HepG2 (cell line): ENCODE measurements at regions not wholly inside any gene's neighbourhood (a gene's known extent, or its start where the extent isn't known, plus 50 kb on each side); places are given as distances from the start of the nearest gene placed in this dataset.

Experiments
- CTCF ChIP-seq: sonication (generic); formaldehyde crosslinking; IDR thresholded peaks from 2 replicates; pipeline ENCODE4 v1.5.0; 2020; ENCODE audit warnings: mild to moderate bottlenecking, missing genetic modification reagents, moderate library complexity
- MXD4 ChIP-seq: IDR thresholded peaks from 2 replicates; pipeline ENCODE4 v1.6.1; 2016; ENCODE audit warnings: mild to moderate bottlenecking, missing biosample characterization, missing genetic modification reagents
- NBN ChIP-seq: fragments of 450-650 bp; conservative IDR thresholded peaks from 2 replicates; pipeline ENCODE4 v1.6.1; 2017
- POLR2AphosphoS5 ChIP-seq: IDR thresholded peaks from 2 replicates; pipeline ENCODE4 v1.6.1; 2012; ENCODE audit warnings: low read depth, low read length
- TP53 ChIP-seq: sonication (generic); formaldehyde crosslinking; conservative IDR thresholded peaks from 2 replicates; pipeline ENCODE4 v1.4.0; 2020; ENCODE audit warnings: missing genetic modification reagents
- ZBTB33 ChIP-seq: sonication (generic); formaldehyde crosslinking; IDR thresholded peaks from 2 replicates; pipeline ENCODE4 v1.4.0; 2020; ENCODE audit warnings: missing genetic modification reagents
- ZNF121 ChIP-seq: sonication (generic); formaldehyde crosslinking; IDR thresholded peaks from 2 replicates; pipeline ENCODE4 v1.5.0; 2020; ENCODE audit warnings: mild to moderate bottlenecking, missing genetic modification reagents
- ZNF230 ChIP-seq: sonication (generic); formaldehyde crosslinking; IDR thresholded peaks from 2 replicates; pipeline ENCODE4 v1.4.0; 2020; ENCODE audit warnings: mild to moderate bottlenecking, missing genetic modification reagents
- ZNF367 ChIP-seq: sonication (generic); formaldehyde crosslinking; IDR thresholded peaks from 2 replicates; pipeline ENCODE4 v1.4.0; 2020; ENCODE audit warnings: missing genetic modification reagents, borderline replicate concordance
- ZNF780A ChIP-seq: sonication (generic); formaldehyde crosslinking; IDR thresholded peaks from 2 replicates; pipeline ENCODE4 v1.8.0; 2022; ENCODE audit warnings: mild to moderate bottlenecking, missing genetic modification reagents, moderate library complexity
- ZNF792 ChIP-seq: IDR thresholded peaks from 2 replicates; pipeline ENCODE4 v1.6.1; 2016
- TF ChIP-seq, protein P1 (sequence below): sonication (generic); formaldehyde crosslinking; IDR thresholded peaks from 2 replicates; pipeline ENCODE4 v1.5.0; 2020; ENCODE audit warnings: missing genetic modification reagents

GRCh38 chr18:39359636-39360035, 1794.0 kb upstream of the CELF4 start:
- no peak for TF ChIP-seq POLR2AphosphoS5
- TF ChIP-seq CTCF (CRISPR knock-in tag): no peak
- no peak for TF ChIP-seq ZNF367 (CRISPR knock-in tag)
- TF ChIP-seq, protein P1, sequence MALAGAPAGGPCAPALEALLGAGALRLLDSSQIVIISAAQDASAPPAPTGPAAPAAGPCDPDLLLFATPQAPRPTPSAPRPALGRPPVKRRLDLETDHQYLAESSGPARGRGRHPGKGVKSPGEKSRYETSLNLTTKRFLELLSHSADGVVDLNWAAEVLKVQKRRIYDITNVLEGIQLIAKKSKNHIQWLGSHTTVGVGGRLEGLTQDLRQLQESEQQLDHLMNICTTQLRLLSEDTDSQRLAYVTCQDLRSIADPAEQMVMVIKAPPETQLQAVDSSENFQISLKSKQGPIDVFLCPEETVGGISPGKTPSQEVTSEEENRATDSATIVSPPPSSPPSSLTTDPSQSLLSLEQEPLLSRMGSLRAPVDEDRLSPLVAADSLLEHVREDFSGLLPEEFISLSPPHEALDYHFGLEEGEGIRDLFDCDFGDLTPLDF (CRISPR knock-in tag): no peak
- TF ChIP-seq ZNF792 (CRISPR knock-in tag): no peak
- no peak for TF ChIP-seq ZNF780A (CRISPR knock-in tag)
- no peak for TF ChIP-seq TP53 (CRISPR knock-in tag)
- TF ChIP-seq NBN: no peak
- TF ChIP-seq MXD4: no peak
- no peak for TF ChIP-seq ZBTB33 (CRISPR knock-in tag)
- TF ChIP-seq ZNF121 (CRISPR knock-in tag): no peak
- no peak for TF ChIP-seq ZNF230
